Thymus (tissue), 11 donors: ENCODE measurements at regions not wholly inside any gene's neighbourhood (a gene's known extent, or its start where the extent isn't known, plus 50 kb on each side); places are given as distances from the start of the nearest gene placed in this dataset.
A peak's percentile ranks its signal among the peaks of the same experiment; 100 is the strongest.

Experiments
- DNase-seq, 9 donors: peaks; one replicate each; pipeline ENCODE4 v3.0.0-alpha.2; 2013; ENCODE audit warnings: low spot score in 9 of 9, low read depth in 6 of 9, missing footprints in 1 of 9
- H3K27ac ChIP-seq, 2 donors: one replicate each; pipeline ENCODE4 v1.5.1; 2013; ENCODE audit warnings: control low read depth in 1 of 2, low read depth in 1 of 2, low read length in 1 of 2, mild to moderate bottlenecking in 1 of 2, moderate library complexity in 1 of 2
- H3K27me3 ChIP-seq, 2 donors: one replicate each; pipeline ENCODE4 v1.5.1; 2013; ENCODE audit warnings: low read length in 1 of 2; ENCODE audit not compliant: control insufficient read depth in 2 of 2, insufficient read depth in 1 of 2
- H3K36me3 ChIP-seq, 2 donors: one replicate each; pipeline ENCODE4 v1.5.1; 2013; ENCODE audit warnings: low read length in 1 of 2, mild to moderate bottlenecking in 1 of 2, moderate library complexity in 1 of 2; ENCODE audit not compliant: control insufficient read depth in 2 of 2, insufficient read depth in 2 of 2
- H3K4me1 ChIP-seq, 2 donors: one replicate each; pipeline ENCODE4 v1.5.1; 2013; ENCODE audit warnings: low read length in 2 of 2; ENCODE audit not compliant: control insufficient read depth in 2 of 2, insufficient read depth in 2 of 2
- H3K4me3 ChIP-seq, 2 donors: one replicate each; pipeline ENCODE4 v1.5.1; 2013; ENCODE audit warnings: low read length in 2 of 2, control low read depth in 1 of 2, mild to moderate bottlenecking in 1 of 2
- H3K9me3 ChIP-seq, 2 donors: one replicate each; pipeline ENCODE4 v1.5.1; 2013; ENCODE audit warnings: low read length in 1 of 2, mild to moderate bottlenecking in 1 of 2; ENCODE audit not compliant: control insufficient read depth in 2 of 2, insufficient read depth in 1 of 2
- WGBS: extraction: QIAGEN DNeasy Blood & Tissue Kit; methylation state at CpG from one replicate; pipeline ENCODE4 v1.1.7; 2013; 5-methylcytosine and 5-hydroxymethylcytosine counted together
- donor health status: healthy.

DNA sequence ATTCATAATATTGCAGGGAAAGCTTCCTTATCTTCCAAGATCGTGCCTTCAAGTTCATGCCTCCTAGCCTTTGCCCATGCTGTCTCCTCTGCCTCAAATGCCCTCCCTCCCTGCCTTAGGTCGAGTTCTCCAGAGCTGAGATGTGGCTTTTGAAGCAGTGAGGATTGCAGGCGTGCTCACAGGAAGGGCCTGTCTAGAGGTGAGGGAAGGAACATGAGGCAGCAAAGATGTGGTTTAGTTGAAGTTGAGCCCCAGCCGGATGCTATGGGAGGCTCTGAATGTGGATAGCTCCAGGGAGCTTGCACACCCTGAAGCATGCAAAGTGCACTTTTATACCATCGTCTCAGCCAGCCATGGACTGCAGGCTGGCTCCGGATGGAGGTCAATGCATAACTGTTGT is 754.6 kb upstream of the EEF2KMT start:
- H3K9me3 ChIP-seq = no peaks in the 10 kb centered on the region
- no peaks in the 10 kb centered on the region for H3K27me3 ChIP-seq
- no peaks in the 10 kb centered on the region for H3K4me1 ChIP-seq
- no peak overlapping the region for H3K4me3 ChIP-seq
- no peaks in the 10 kb centered on the region for H3K36me3 ChIP-seq
- H3K27ac ChIP-seq = no peak overlapping the region
- WGBS = 71% methylated on average over 6 of the region's 6 CpGs
- no peak for DNase-seq

DNA sequence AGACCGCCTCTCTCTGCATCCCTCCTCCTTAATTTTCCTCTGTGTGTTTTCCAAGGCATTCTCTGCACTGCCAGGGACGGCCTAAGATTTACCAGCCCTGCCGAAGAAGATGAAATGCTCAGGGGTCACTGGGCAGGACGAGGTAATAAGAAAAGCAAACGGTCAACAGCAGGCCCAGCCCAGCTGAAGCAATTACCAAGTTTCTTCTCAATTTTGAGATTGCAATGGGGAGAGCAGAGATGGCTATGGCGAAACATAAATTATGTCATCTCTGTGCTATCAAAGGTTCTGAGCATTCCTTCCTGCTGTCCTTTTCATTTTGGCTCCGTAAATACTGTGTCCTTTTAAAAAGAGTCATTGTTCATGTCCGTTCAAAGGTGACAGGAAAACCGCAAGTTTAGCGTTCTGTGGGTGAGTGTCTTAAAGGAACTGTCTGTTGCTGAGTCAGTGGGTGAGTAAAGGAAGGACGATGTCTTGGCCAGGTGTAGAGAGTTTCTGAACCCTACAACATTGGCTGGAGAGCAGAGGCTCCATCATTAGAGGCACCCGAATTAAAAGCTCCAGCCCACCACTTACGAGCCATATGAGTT is 753.9 kb upstream of the EEF2KMT start:
- H3K4me3 ChIP-seq = no peak overlapping the region
- no peaks in the 10 kb centered on the region for H3K4me1 ChIP-seq
- 75% methylated on average over 13 of the region's 13 CpGs for WGBS
- no peaks in the 10 kb centered on the region for H3K9me3 ChIP-seq
- no peak overlapping the region for H3K27ac ChIP-seq
- no peaks in the 10 kb centered on the region for H3K36me3 ChIP-seq
- DNase-seq = no peak
- H3K27me3 ChIP-seq = no peaks in the 10 kb centered on the region

DNA sequence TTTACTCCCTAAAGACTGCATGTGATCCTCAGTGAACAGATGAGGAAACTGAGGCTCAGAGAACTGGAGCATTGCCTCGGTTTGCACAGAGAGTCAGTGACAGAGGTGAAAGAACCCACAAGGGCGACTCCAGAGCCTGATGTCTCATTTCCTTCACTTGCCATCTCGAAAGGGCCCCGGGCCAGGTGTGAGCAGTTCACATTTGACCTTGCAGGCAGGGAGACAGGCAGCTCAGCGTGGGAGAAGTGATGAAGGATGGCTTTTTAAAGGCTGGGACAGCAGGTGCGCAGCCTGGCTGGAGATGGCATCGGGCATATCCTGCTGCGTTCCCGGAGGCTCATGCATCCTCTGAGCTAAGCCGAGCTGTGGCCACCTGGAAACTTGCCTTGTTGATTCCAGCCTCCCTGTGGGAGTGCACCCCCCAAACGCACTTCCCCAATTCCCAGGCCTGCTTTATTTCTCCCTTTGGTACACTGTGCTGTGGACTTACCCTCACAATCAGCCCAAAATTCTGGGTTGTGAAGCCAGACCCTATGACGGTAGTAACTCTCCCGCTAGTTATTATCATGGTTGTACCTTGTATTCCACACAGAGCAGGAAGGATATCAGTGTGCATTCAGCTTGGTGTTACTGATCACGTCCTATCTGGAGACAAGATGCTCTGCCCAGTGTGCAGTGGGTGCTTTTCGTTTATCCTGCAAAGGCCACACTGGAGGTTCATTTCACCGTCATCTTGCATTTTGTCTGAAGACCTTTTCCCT is 753.2 kb upstream of the EEF2KMT start:
- Histone ChIP-seq H3K4me1 (no peaks in the 10 kb centered on the region), H3K27ac (no peak overlapping the region), H3K9me3 (no peaks in the 10 kb centered on the region), H3K27me3 (no peaks in the 10 kb centered on the region), H3K4me3 (no peak overlapping the region), H3K36me3 (no peaks in the 10 kb centered on the region)
- DNase-seq = no peak
- 90% methylated on average over 16 of the region's 16 CpGs for WGBS

DNA sequence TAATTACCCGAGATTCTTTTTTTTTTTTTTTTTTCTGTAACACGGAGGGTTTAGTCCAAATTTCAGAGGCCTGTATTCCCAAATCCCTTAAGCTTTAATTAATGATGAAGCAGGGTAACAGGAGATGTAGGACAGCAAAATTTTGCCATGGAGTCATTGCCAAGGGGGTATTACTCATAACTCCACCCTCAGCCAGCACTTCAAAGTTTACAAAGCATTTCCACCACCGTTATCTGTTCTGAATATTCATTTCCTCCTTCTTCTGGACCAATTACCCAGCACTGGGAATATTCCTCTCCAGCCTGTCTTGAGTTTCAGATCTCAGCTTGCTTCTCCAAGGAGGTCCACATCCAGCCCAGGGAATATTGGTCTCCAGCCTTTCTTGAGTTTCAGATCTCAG is 747.5 kb upstream of the EEF2KMT start:
- H3K9me3 ChIP-seq = no peaks in the 10 kb centered on the region
- no peak overlapping the region for H3K27ac ChIP-seq
- DNase-seq = no peak
- H3K27me3 ChIP-seq = no peaks in the 10 kb centered on the region
- H3K4me3 ChIP-seq = no peak overlapping the region
- WGBS = 76% methylated on average over 3 of the region's 3 CpGs
- H3K36me3 ChIP-seq = no peaks in the 10 kb centered on the region
- H3K4me1 ChIP-seq = no peaks in the 10 kb centered on the region

DNA sequence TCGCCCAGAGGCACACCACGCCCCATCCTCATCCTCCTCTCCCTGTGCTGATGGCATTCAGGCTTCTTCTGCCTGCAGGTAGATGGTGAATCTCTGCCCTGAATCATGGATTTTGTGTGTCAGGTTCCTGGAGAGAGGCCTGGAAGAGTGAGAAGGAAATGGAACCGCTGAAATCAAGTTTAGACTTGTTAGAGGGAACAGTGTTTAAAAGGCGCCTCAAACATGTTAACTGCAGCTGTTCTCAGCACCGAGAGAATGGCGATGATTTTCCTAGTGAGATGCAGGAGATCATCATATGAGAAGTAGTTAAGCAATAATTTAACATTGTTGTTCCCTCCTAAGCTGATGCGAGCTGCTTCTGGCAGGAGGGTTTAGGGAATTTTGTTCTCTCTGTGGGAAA is 744.4 kb upstream of the EEF2KMT start:
- Histone ChIP-seq H3K4me3 (no peak overlapping the region), H3K27ac (peak overlapping the region in 1 of 2 donors; percentile 8), H3K9me3 (no peaks in the 10 kb centered on the region), H3K4me1 (no peaks in the 10 kb centered on the region), H3K27me3 (no peaks in the 10 kb centered on the region), H3K36me3 (no peaks in the 10 kb centered on the region)
- DNase-seq = peak in 1 of 9 donors; percentile 25
- WGBS = 80% methylated on average over 7 of the region's 7 CpGs

DNA sequence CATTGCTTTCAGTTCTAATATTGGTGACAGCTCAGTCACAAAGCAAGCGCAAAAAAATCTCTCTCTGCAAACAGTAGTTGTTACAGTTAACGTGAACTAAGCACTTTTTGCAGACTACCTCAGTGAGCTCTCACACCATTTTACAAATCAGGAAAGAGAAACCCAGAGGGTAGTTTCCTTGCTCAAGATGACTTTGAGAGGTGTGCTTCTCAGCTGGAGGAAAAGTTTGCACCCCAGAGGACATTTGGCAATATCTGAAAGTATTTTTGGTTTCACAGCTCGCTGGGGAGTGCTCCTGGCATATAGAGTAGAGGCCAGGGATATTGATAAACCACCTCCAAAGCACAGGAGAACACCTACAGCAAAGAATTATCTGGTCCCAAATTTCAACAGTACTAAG is 741.1 kb upstream of the EEF2KMT start:
- no peak for DNase-seq
- Histone ChIP-seq H3K27me3 (no peaks in the 10 kb centered on the region), H3K9me3 (no peaks in the 10 kb centered on the region), H3K4me3 (no peak overlapping the region), H3K4me1 (no peaks in the 10 kb centered on the region), H3K27ac (no peak overlapping the region), H3K36me3 (no peaks in the 10 kb centered on the region)
- 72% methylated on average over 3 of the region's 3 CpGs for WGBS

DNA sequence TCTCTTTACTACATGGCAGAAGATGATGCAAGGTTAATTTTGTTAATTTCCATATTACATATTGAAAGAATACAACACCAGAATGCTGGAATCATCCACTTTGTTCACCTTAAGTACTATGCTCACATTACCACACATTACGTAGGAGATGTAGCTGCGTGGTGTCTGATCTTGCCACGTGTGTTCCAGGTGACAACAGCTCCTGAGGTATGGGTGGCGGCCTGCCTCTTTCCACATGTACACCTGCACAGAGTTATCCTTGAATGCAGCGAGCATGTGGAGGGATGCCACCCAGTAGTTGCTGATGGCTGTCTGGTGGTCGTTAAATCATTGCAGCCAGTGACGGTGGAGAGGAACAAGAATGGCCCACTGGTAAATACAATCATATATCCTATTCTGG is 740.5 kb upstream of the EEF2KMT start:
- DNase-seq = no peak

DNA sequence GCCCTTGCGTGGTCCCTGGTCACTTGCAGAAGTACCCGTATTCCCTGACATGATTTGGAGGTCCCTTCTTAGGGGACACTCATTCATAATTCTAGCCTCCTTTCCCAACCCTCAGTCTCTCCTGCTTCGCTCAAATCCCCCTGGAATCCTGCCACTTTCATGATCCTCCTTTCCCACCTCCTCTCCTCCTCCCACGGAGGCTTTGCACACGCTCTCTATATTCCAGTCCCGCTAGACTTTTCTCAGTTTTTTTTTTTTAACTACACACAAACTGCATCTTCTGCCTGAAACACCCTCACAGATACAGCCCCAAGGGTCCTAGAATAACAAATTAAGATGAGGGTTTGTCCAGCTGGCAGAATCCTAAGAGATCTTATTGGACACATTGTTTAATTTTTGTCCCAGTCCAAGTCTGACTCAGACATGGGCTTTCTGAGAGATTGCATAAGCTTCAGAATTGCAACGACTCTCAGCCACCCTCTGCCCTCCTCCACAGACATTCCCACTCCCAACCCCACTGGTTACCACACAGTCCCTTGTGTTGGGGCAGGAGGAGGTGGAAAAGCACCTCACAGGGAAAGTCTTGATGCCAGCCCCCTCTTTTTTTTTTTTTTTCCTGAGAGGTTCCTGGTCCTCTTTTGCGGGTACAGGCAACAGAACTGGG is 739.5 kb upstream of the EEF2KMT start:
- 90% methylated on average over 8 of the region's 8 CpGs for WGBS
- no peak overlapping the region for H3K27ac ChIP-seq
- no peaks in the 10 kb centered on the region for H3K36me3 ChIP-seq
- no peaks in the 10 kb centered on the region for H3K4me1 ChIP-seq
- DNase-seq = no peak
- H3K27me3 ChIP-seq = no peaks in the 10 kb centered on the region
- H3K9me3 ChIP-seq = no peaks in the 10 kb centered on the region
- no peak overlapping the region for H3K4me3 ChIP-seq

More for the DNA sequence above, 740.5 kb upstream of the EEF2KMT start:
- no peaks in the 10 kb centered on the region for H3K27me3 ChIP-seq
- H3K9me3 ChIP-seq = no peaks in the 10 kb centered on the region
- H3K4me3 ChIP-seq = no peak overlapping the region
- WGBS = 91% methylated on average over 7 of the region's 7 CpGs
- H3K27ac ChIP-seq = no peak overlapping the region
- H3K36me3 ChIP-seq = no peaks in the 10 kb centered on the region
- H3K4me1 ChIP-seq = no peaks in the 10 kb centered on the region

DNA sequence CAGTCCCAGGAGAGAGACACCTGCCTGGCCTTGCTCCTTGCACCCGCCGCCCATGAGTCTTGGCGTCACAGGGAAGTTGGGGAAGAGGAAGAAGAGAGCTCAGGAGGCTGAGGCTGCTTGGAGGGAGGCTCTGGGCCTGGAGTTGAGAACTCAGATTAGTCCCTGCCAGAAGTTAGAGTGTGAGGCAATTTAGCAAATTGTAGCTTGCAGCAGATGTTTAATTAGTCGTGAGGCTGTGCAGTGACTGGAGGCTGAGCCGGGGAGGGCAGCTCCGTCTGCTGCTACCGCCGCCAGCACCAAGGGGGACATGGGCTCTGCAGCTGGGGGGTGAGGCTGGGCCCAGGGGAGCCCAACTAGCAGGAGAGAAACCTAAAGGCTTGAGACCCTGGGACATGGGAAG is 738.3 kb upstream of the EEF2KMT start:
- no peaks in the 10 kb centered on the region for H3K4me1 ChIP-seq
- no peaks in the 10 kb centered on the region for H3K9me3 ChIP-seq
- H3K4me3 ChIP-seq = no peak overlapping the region
- no peaks in the 10 kb centered on the region for H3K27me3 ChIP-seq
- 82% methylated on average over 8 of the region's 8 CpGs for WGBS
- H3K27ac ChIP-seq = no peak overlapping the region
- H3K36me3 ChIP-seq = no peaks in the 10 kb centered on the region
- DNase-seq = no peak
